ENCODE measurements at regions not wholly inside any gene's neighbourhood (a gene's known extent, or its start where the extent isn't known, plus 50 kb on each side); places are given as distances from the start of the nearest gene placed in this dataset.

DNA sequence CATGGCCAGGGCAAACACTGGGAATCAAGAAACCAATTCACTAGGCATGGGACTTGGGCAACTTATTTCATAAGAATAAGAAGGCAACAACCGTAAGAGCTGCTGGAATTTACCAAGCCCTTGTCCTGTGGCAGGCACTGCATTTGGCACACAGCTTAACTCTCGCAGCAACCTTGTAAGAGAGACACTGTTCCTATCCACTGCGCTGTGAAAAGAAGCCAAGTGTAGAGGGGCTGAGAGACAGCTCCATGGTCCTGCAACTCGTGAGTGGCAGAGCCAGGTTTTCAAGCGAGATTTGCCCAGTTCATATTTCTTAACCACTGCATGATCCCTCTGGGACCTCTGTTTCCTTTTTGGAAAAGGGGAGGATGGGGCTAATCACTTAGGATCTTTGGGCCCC lies 129.3 kb upstream of the STC2 start:
- TF ChIP-seq POLR2A (IDR thresholded peaks at IDR 0.05; ENCODE audit: low read depth, low read length): no peak
- TF ChIP-seq POLR2AphosphoS5 (IDR thresholded peaks at IDR 0.05; ENCODE audit: low read depth, low read length): no peak
